GM03348 (cell line): ENCODE measurements at regions not wholly inside any gene's neighbourhood (a gene's known extent, or its start where the extent isn't known, plus 50 kb on each side); places are given as distances from the start of the nearest gene placed in this dataset.

Experiments used
- DNase-seq: peaks from one replicate; pipeline ENCODE4 v3.0.0; 2012; ENCODE audit warnings: low spot score

DNA sequence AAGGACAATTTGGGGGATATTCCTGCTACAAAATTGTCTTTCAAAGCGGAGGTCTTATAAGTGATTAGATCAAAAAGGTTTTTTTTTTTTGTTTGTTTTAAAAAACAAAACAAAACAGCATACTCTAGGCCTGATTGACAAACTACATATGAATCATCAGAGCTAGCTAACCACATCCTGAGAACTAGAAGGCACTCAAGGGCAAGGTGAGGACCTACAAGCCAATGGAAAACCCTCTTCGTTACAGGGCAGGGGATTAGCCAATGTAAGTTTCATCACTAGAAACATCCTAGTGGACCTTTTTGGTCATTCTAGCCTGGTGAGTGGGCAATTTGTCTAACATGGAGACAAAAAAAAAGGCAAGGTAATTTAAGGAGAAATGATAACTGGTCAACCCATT is 428.6 kb downstream of the RFC3 start:
- DNase-seq: no peak

DNA sequence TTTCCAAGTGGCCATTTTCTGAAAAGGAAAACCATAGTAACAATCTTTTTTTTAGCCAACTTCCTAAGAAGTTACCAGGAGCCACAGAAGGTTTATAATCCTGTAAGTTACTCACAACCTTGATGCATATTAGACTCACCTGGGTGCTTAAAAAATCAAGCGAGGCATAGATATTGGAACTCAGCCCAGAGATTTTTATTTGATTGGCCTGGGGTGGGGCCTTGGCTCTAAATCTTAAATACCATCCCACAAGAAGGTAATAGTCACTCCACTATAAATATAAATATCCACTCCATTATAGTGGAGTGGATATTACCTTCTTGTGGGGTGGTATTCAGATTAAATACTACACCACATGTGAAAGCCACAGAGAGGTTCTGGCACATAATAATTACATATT is 429.6 kb downstream of the RFC3 start:
- no peak for DNase-seq

DNA sequence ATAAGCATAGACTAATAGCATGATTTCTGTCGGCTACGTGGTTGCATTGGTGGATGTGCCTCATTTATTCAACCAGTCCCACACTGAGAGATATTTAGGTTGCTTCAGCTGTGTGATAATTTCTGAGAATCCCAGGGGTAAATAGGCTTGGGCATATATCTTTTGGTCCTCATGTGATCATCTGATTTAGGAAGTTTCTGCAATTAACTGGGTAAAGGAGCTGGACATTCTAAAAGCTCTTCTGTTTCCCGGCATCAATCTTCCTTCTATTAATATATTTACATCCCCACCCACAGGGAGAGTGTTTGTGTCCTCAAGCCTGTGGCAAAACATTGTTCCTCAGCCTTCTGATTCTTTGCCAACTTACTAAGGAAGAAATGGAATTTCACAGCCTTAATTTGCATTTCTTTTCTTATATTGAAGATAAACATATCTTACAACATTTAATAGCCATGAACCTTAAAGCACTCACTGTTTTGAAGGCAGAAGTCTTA is 431.6 kb downstream of the RFC3 start:
- no peak for DNase-seq

DNA sequence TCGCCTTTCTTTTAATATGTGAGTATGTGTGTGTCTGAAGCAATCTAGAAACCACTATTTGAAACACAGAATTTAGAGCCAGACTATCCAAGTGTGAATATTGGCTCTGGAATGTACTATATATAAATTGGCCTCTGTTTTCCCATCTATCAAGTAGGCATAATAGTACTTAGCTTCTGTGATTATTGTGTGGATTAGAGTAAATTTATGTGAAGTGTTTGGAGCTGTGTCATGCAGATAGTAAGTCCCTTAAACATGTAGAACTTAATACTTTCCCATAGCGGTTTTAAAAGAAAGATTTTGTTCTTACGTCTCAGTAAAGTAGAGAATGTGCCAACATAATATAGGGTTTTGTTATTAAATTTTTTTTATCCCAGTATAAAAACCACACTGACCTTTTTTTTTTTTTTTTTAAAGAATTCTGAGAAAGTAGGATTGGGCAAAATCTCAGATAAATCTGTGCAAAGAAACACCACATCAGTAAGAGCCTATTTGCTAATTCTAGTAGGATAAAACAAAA is 432.3 kb downstream of the RFC3 start:
- DNase-seq: no peak

DNA sequence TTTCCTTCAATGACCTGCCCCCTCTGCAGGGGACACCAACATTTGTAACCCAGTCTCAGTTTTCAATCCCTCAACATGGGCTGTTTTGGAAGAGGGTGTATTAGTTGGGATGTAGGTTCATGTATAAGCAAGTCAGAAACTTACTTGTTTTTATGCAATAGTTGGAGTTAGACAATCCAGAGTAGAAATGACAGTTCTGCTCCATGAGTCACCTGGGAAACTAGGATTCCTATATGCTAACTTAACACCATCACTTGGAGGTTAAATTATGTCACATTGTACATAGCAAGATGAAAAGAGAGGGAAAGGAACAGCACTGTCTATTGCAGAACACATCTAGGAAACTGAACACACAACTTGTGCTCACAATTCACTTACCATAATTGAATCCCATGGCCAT is 436.4 kb downstream of the RFC3 start:
- no peak for DNase-seq

DNA sequence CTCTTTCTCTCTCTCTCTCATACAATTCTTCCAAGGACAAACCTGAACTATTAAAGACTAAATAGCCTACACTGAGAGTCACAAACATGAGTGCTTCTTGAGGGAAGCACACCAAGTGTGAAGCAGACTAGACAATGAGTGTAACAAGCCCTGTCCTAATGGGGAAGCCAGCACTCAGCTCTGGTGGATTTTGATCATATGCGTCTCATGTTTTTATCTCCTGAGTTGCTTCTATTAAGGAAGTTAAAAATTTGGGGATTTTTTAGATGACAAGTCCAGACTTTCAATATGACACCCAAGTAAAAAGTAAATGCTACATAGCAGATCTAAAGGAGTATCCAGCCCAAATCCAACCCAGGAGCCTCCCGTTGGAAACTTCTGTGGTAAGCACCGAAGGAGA is 437.8 kb downstream of the RFC3 start:
- DNase-seq: no peak

DNA sequence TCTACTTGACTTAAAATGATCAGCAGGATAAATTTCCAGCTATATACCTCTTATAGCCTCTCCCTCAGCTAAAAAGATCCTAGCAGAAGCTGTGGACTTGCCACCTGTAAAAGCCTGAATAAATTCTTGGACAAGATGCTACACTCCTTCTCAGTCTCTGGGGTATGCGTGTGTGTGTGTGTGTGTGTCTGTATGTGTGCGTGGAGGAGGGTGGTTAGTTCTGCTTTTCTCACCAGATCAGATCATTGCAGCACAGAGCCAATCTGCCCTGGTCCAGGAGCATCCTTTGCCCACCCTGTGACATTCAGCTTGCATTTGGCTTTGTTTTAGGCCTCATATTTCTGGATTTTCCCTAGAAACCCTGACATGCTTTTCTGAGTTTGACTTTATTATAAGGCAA is 438.3 kb downstream of the RFC3 start:
- no peak for DNase-seq

DNA sequence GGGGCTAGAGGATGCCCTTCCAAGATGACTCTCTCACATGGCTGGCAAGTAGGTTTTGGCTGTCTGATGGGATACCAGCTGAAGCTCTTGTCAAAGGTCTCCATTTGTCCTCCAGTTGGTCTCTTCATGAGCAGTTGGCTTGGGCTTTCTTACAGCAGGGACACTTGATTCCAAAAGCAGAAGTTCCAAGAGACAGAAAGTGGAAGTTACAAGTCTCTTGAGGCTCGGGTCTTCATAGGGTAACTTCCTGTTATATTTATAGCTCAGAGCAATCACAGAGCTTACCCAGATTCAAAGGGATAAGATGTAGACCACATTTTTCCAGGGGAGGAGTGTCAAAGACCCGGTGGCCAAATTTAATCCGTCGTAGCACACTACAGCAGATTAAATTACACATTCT is 440.0 kb downstream of the RFC3 start:
- DNase-seq: no peak

DNA sequence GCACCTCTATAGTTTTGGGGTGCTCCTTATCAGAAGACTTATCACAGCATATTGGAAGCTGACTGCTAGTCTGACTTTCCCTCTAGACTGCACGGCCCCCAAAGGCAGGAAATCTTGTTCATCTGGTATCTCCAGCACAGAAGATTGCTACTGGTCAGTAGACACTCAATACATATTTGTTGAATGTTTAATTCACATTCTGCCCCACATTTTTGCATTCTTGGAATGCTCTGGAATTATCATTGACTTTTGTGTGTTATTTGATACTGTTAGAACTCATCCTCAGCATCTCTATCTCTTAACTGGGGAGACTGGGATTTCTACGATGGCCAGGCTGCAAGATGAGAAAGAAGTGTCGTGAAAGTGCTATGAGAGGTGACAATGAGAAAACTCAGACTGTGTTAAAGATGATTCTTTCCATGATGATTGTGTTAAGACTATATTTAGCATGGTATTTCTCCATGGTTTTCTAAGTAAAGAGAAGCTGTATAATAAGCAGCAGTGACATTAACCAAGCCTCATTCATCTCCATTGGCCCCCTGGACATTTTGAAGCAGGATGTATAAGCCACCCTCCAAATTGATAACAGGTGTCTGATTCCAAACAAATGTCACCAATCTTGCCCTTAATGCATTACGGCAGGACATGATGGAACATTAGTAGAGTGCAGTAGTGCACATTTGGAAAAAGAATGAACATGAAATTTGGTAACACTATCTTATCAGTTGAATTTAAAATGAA is 440.9 kb downstream of the RFC3 start:
- DNase-seq: peak; percentile 50

DNA sequence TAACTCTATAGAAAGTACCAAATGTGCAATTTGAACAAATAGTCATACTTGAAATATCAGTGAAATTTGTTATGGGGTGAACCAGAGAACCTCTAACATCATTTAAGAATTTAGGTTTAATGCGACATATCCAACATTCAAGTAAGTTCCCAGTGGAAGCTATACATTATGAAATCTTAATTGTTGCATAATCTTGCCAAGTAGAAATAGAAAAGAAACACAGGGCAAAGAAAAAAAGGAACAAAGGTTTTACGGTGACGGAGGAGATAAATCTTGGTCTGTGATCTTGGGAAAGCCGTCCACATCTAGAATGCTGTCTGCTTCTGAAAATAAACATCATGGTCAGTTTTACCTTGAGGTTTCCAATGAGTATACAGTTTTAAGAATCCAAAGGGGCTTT is 445.7 kb downstream of the RFC3 start:
- no peak for DNase-seq

DNA sequence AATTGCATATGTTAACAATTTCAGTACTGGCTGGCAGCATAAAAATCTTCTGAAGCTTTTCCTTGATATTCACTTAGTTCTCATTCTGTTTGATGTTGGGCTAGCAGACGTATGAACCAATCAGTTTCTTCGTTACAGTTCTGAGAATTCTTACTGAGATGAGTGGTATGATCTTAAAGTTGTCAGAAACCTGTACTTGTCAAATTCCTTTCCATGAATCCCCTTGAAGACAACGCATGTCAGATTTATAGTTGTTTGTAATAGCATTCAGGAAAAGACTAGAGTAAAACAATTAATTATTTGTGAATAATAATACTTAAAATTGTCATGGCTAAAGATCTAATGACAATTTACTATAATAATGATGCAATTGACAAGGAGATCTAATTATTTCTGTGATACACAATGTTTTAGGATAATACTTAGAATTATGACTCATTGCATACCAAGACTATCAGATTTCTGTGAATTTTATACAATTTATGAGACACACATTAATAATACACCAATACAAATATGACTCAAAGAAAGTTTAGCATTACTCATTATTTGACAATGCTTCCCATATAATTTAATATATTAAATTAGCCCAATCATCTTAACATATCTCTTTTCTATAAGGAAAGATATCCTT is 447.2 kb downstream of the RFC3 start:
- DNase-seq: no peak

DNA sequence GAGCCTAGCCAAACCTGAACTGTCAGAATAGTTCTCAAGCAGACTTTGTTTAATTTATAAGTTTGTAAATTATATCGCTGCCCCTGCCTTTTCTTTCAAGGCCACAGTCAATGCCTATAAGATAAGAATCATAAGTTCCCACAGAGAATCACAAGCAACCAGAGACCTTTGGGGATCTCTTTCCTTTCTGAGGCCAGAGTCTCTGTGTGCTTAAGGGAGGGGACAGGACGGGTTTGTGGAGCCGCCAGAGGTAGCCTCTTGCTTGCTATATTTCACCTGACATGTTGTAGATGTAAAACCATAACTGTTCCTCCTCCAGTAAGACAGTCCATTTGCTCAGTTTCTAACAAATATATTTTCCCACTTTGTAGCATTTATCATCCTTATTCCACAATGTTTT is 458.8 kb downstream of the RFC3 start:
- DNase-seq: no peak

DNA sequence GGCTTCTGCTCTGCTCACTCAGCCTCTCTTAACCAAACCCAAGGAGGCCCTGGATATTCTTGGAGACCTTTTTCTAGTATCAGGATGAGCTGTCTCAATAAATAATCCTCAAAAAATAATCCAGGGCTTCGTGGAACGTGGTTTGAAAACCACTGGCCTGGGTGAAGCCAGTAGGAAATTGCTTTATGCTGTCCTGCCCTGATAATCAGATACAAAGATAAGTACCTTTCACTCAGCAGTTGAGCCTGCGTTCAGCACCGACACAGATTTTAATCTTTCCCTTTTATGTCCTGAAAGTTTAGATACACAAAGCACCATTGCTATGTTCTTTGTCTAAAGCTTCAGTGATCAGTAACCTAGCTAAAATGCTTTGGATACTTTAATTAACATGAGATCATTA is 460.0 kb downstream of the RFC3 start:
- DNase-seq: no peak

DNA sequence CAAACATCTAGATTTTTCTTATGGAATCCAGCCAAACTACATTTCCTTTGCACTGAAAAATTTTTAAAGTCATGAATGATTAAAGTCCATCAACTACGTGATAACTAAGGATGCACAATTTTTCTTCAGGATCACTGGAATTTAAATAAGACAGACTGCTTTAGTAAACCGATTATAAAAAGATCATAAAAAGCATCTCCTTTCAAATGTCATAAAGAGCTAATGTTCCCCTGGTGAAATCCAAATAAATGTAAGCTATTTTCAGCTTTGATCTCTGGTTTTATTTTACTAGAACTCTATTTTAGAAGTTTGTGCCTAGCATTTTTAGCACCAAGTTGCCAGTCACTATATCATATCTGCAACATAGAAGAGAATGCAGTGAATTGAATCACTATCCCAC is 460.8 kb downstream of the RFC3 start:
- no peak for DNase-seq

DNA sequence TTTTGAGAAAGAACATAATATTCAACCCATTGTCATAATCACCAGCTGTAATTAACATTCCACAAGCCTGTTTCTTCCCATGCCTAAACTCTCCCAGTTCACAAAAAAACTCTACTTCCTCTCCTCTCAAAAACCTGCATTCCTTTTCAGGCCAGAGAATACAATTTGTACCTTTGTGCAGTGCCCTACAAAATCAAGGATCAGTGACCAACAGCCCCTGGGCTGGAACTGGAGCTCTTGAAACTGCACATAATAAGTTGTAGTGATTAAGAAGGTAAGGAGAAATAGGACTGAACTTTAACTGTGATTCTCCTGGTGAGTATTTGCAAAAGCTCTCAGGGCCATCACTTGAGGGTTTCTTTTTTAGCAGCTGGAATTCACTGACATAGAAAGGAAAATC is 472.7 kb downstream of the RFC3 start:
- DNase-seq: no peak

DNA sequence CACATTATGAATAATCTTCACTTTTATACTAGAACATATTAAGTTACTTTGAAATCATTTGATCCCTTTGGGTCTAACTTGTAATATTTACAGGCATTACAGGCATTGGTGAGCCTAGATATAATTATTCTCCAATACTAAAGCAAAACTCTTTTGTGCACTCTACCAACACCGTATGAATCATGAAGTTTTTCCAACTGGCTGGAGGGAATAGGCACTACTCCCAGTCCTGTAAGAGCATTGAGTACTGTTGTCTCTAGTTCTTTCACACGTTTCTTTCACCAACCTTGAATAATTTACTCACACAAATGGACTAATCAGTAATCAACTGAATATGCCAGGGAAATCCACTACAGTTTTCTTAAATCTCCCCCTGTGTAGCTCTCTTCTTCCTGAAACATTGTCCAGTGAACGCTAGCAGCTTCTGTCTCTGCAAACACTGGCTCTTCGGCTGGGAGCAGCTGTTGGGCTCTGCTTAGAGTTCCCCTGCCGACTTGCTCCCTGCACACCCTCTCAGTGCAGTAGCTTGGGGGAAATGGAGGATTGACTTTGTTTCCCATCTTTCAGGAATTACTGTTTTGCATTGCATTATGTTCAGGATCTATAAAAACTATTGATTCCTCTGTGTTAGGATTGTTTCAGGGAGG is 476.7 kb downstream of the RFC3 start:
- peak; percentile 17 for DNase-seq

DNA sequence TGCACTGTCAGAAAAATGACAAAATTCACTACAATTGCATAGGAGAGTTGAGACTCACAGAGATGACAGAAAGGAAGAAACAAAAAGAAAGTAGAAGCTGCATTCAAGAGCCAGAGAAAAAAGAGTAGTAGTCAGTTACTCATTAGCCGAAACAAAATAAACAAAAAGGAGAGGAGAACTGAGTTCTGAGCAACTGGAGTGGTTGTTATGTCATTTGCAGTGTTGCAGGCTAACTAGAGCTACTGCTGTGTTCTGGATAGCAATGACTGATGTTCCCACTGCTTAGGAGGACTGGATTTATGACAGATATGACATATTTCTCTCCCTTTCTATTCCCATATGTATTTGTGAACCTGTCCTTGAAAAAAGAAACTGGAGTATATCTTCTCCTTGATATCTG is 482.6 kb downstream of the RFC3 start:
- peak; percentile 7 for DNase-seq

DNA sequence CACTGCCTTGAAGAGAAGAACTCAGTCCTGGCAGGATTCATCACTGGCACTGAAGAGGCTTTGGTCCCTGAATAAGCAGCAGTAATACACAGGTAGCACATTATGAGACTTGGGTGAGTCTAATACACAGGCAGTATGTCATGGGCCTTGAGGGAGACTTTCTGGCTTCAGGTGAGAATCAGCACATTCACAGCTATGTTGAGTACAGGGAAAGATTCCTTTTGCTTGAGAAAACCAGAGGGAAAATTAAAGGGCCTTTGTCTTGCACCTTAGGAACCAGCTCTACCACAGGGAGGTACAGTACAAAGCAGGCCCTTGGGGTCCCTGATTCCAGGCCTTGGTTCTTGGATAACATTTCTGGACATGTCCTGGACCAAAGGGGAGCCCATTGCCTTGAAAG is 484.6 kb downstream of the RFC3 start:
- DNase-seq: no peak

DNA sequence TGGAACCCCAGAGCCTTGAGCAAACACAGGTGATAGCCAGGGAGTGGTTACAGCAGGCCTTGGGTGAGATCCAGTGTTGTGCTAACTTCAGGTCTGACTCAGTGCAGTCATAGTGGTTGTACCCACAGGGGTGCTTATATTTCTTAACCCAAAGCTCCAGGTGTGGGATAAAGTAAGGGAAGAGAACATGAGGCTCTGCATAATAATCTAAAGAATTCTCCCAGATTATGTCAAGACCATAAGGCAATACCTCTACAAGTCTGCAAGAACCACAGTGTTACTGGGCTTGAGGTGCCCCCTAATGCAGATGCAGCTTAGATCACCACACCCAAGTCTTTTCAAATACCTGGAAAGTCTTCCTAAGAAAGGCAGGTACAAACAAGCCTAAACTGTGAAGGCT is 485.4 kb downstream of the RFC3 start:
- no peak for DNase-seq

DNA sequence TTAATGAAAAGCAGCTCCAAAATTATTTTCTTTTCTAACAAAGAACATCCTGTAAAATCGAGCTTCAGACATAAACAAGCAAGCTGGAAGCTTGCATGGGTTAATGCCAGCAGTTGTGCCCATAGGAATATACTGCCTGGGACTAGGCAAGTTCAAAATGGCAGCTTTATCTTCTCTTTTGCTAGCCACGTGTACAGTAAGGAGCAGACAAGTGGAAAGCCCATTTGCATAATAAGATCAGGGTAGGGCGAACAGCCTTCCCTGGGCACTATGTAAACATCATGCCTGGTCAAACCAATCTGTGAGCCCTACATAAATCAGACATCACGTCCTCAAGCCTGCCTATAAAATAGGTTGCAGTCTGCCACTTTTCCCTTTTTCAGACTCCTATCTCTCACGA is 489.7 kb downstream of the RFC3 start:
- no peak for DNase-seq

DNA sequence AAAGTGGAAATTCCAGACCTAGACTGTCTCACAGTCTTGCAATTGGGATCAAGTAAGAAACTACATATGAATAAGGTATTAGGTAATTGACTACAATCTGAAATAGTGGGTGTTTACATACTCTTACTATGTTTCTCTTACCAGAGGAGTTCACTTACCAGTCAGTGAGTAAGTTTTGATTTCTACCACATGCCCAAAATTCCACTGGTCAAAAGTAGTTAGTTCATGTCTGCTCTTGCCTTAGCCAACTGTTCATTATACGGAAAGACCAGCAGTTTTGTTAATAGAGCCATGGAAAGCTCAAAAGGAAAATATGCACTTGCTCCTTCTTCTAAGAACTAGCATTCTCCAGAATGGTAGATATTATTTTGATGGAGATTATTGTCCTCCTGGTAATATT is 490.8 kb downstream of the RFC3 start:
- DNase-seq: peak; percentile 48

DNA sequence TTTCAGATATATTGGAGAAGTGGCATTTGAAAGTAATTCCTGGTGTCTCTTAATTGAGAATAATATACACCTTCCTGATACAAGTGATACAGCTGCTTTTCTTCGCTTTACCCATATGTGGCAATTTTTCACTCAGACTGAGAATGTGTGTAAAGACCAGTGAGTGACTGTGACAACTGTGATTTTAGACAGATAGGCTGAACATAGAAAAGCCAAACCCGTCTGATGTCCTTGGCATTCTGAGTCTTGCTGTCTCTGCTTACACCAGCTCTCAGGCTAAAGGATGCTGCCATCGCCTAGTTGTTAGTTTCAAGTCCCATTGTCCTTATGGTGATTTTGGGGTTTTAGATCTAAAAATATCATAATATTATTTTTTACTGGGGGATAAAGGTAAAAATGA is 492.6 kb downstream of the RFC3 start:
- DNase-seq: no peak

DNA sequence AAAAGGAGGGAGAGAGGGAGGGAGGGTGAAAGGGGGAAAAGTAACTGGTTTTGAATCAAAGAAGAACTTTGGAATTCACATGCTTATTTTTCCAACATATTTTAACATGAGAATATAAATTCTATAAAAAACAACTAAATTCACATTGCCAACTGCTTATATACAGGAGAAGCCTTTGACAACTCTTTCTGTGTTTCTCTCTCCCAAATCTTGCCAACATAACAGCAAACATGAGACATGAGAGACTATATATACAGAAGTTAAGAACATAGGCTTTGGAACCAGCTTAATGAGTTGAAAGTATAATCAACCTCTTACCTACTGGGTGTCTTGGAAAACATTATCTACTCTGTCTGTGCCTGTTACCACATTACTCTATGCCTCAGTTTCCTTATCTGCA is 493.3 kb downstream of the RFC3 start:
- DNase-seq: no peak
